OCI-LY1 (cell line): ENCODE measurements at regions not wholly inside any gene's neighbourhood (a gene's known extent, or its start where the extent isn't known, plus 50 kb on each side); places are given as distances from the start of the nearest gene placed in this dataset.

Experiments used
- H2AFZ ChIP-seq: fragments of 200-600 bp; sonication (generic), shearing (Covaris generic); 2 replicates; pipeline ENCODE4 v1.6.0; 2014; ENCODE audit warnings: antibody characterized with exemption, mild to moderate bottlenecking, low read length
- H3F3A ChIP-seq: fragments of 200-600 bp; sonication (generic), shearing (Covaris generic); 2 replicates; pipeline ENCODE4 v1.6.0; 2014; ENCODE audit warnings: mild to moderate bottlenecking, antibody characterized with exemption, low read length, moderate library complexity; ENCODE audit not compliant: insufficient read depth
- H3K27ac ChIP-seq: fragments of 200-600 bp; sonication (generic); 2 replicates; pipeline ENCODE4 v1.5.1; 2014; ENCODE audit warnings: low read length, mixed run types, mild to moderate bottlenecking, low read depth; ENCODE audit not compliant: poor library complexity, severe bottlenecking
- H3K27me3 ChIP-seq: fragments of 200-600 bp; sonication (generic); 2 replicates; pipeline ENCODE4 v1.6.0; 2014; ENCODE audit warnings: antibody characterized with exemption, mild to moderate bottlenecking, low read length, moderate library complexity; ENCODE audit not compliant: insufficient read depth
- H3K36me3 ChIP-seq: fragments of 200-600 bp; sonication (generic); 2 replicates; pipeline ENCODE4 v1.6.1; 2014; ENCODE audit warnings: mild to moderate bottlenecking, antibody characterized with exemption, low read length, moderate library complexity, mixed read lengths; ENCODE audit not compliant: insufficient read depth
- H3K4me1 ChIP-seq: fragments of 200-600 bp; sonication (generic); 2 replicates; pipeline ENCODE4 v1.5.1; 2014; ENCODE audit warnings: mild to moderate bottlenecking, low read length, moderate library complexity; ENCODE audit not compliant: insufficient read depth, severe bottlenecking
- H3K4me2 ChIP-seq: fragments of 200-600 bp; sonication (generic), shearing (Covaris generic); 2 replicates; pipeline ENCODE4 v1.6.1; 2014; ENCODE audit warnings: low read length
- H3K4me3 ChIP-seq: fragments of 200-600 bp; sonication (generic); 2 replicates; pipeline ENCODE4 v1.5.1; 2014; ENCODE audit warnings: low read length, low read depth, mild to moderate bottlenecking, mixed read lengths; ENCODE audit not compliant: poor library complexity, severe bottlenecking
- H3K79me2 ChIP-seq: fragments of 200-600 bp; shearing (Covaris generic); 2 replicates; pipeline ENCODE4 v1.6.1; 2016; ENCODE audit warnings: mixed run types, low read length, mixed read lengths; ENCODE audit not compliant: insufficient read depth
- H3K9ac ChIP-seq: fragments of 200-600 bp; sonication (generic), shearing (Covaris generic); 2 replicates; pipeline ENCODE4 v1.6.1; 2014; ENCODE audit warnings: mild to moderate bottlenecking, low read length, mixed read lengths
- H3K9me2 ChIP-seq: fragments of 200-600 bp; sonication (generic), shearing (Covaris generic); 2 replicates; pipeline ENCODE4 v1.6.1; 2014; ENCODE audit warnings: low read depth, mild to moderate bottlenecking, low read length, mixed read lengths
- H3K9me3 ChIP-seq: fragments of 200-600 bp; shearing (Covaris generic); 2 replicates; pipeline ENCODE4 v1.6.1; 2014; ENCODE audit warnings: low read length, mixed read lengths
- H4K20me1 ChIP-seq: fragments of 200-600 bp; sonication (generic), shearing (Covaris generic); 2 replicates; pipeline ENCODE4 v1.6.0; 2016; ENCODE audit warnings: mild to moderate bottlenecking, low read length; ENCODE audit not compliant: insufficient read depth
- CTCF ChIP-seq: fragments of 200-600 bp; sonication (generic), shearing (Covaris generic); IDR thresholded peaks from 2 replicates; pipeline ENCODE4 v1.5.1; 2017; ENCODE audit warnings: mild to moderate bottlenecking, antibody characterized with exemption, low read length, moderate library complexity, mixed read lengths
- EZH2 ChIP-seq: fragments of 200-600 bp; sonication (generic), shearing (Covaris generic); IDR thresholded peaks from 2 replicates; pipeline ENCODE4 v1.8.0; 2017; ENCODE audit warnings: borderline replicate concordance, mixed run types, mild to moderate bottlenecking, antibody characterized with exemption, low read length, moderate library complexity, mixed read lengths

- H3K36me3 ChIP-seq: no peaks in the 10 kb centered on the region
- TF ChIP-seq EZH2 (no peak), CTCF (no peak)
- no peaks in the 10 kb centered on the region for H4K20me1 ChIP-seq
- no peaks in the 10 kb centered on the region for H3F3A ChIP-seq
- no peaks in the 10 kb centered on the region for H3K4me1 ChIP-seq
- H3K9me2 ChIP-seq: no peaks in the 10 kb centered on the region
- no peaks in the 10 kb centered on the region; the same call in 1 of the 2 replicates for H3K27me3 ChIP-seq
- H2AFZ ChIP-seq: no peak overlapping the region
- no peaks in the 10 kb centered on the region for H3K9me3 ChIP-seq
- H3K9ac ChIP-seq: no peak overlapping the region
- H3K4me3 ChIP-seq: no peak overlapping the region
- no peak overlapping the region for H3K27ac ChIP-seq
- no peaks in the 10 kb centered on the region for H3K79me2 ChIP-seq
- no peak overlapping the region for H3K4me2 ChIP-seq
Measured at GRCh38 chr16:82433042-82433441, 193.7 kb upstream of the CDH13 start.

- no peaks in the 10 kb centered on the region for H3K79me2 ChIP-seq
- H3K4me3 ChIP-seq: no peak overlapping the region
- no peaks in the 10 kb centered on the region for H4K20me1 ChIP-seq
- H2AFZ ChIP-seq: no peak overlapping the region
- TF ChIP-seq EZH2 (no peak), CTCF (no peak)
- no peaks in the 10 kb centered on the region for H3K4me1 ChIP-seq
- no peaks in the 10 kb centered on the region; the same call in 1 of the 2 replicates for H3K27me3 ChIP-seq
- no peaks in the 10 kb centered on the region for H3F3A ChIP-seq
- H3K36me3 ChIP-seq: no peaks in the 10 kb centered on the region
- no peak overlapping the region for H3K27ac ChIP-seq
- H3K9me2 ChIP-seq: no peaks in the 10 kb centered on the region
- no peak overlapping the region for H3K4me2 ChIP-seq
- no peak overlapping the region for H3K9ac ChIP-seq
- H3K9me3 ChIP-seq: no peaks in the 10 kb centered on the region
Measured at GRCh38 chr16:82432261-82432660, 194.5 kb upstream of the CDH13 start.

- Histone ChIP-seq H3K4me1 (no peaks in the 10 kb centered on the region), H3K27me3 (no peaks in the 10 kb centered on the region), H4K20me1 (no peaks in the 10 kb centered on the region), H3K9me3 (no peaks in the 10 kb centered on the region), H3K27ac (no peak overlapping the region), H2AFZ (no peak overlapping the region), H3K79me2 (no peaks in the 10 kb centered on the region), H3K9me2 (no peaks in the 10 kb centered on the region), H3K9ac (no peak overlapping the region), H3K4me2 (no peak overlapping the region), H3F3A (no peaks in the 10 kb centered on the region), H3K36me3 (no peaks in the 10 kb centered on the region), H3K4me3 (no peak overlapping the region)
- TF ChIP-seq CTCF: no peak
- TF ChIP-seq EZH2: no peak
Measured at GRCh38 chr16:82425661-82426060, 201.1 kb upstream of the CDH13 start.
